DOHH2 (cell line): ENCODE measurements at regions not wholly inside any gene's neighbourhood (a gene's known extent, or its start where the extent isn't known, plus 50 kb on each side); places are given as distances from the start of the nearest gene placed in this dataset.

Experiments used
- EZH2phosphoT487 ChIP-seq: fragments of 200-600 bp; sonication (generic); IDR thresholded peaks from 2 replicates; pipeline ENCODE4 v1.6.1; 2017; ENCODE audit warnings: borderline replicate concordance, mild to moderate bottlenecking, antibody characterized with exemption, low read length, moderate library complexity, mixed read lengths
- TF ChIP-seq, protein P1 (sequence below): fragments of 200-600 bp; sonication (generic); IDR thresholded peaks from one replicate; pipeline ENCODE4 v1.5.1; 2014; ENCODE audit warnings: antibody characterized with exemption, mild to moderate bottlenecking, low read depth, low read length; ENCODE audit not compliant: poor library complexity, severe bottlenecking

DNA sequence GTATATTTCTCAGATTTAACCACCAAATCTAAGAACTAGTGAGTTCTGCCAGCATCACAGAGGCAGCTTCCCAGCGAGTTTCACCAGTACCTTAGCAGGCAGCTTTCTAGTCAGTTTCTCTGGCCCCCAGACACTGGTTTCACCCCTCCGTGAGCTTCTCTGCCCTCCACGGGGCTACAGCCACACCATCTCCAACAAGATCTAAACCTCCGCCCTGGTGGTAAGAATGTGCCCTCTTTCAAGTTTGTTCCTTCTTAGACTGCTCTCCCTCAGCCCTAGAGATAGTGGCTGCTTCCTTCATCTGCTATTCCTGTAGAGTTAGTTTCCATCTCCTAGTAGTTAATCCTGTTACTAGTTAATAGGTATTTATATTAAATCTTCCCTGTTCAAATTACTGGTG lies 60.5 kb upstream of the TAB3 start:
- TF ChIP-seq, protein P1, sequence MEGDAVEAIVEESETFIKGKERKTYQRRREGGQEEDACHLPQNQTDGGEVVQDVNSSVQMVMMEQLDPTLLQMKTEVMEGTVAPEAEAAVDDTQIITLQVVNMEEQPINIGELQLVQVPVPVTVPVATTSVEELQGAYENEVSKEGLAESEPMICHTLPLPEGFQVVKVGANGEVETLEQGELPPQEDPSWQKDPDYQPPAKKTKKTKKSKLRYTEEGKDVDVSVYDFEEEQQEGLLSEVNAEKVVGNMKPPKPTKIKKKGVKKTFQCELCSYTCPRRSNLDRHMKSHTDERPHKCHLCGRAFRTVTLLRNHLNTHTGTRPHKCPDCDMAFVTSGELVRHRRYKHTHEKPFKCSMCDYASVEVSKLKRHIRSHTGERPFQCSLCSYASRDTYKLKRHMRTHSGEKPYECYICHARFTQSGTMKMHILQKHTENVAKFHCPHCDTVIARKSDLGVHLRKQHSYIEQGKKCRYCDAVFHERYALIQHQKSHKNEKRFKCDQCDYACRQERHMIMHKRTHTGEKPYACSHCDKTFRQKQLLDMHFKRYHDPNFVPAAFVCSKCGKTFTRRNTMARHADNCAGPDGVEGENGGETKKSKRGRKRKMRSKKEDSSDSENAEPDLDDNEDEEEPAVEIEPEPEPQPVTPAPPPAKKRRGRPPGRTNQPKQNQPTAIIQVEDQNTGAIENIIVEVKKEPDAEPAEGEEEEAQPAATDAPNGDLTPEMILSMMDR: no peak
- no peak for TF ChIP-seq EZH2phosphoT487
